DOHH2 (cell line): ENCODE measurements at regions not wholly inside any gene's neighbourhood (a gene's known extent, or its start where the extent isn't known, plus 50 kb on each side); places are given as distances from the start of the nearest gene placed in this dataset.

Experiments
- H3F3A ChIP-seq: fragments of 200-600 bp; sonication (generic), shearing (Covaris generic); 2 replicates; pipeline ENCODE4 v1.6.0; 2016; ENCODE audit warnings: antibody characterized with exemption, mild to moderate bottlenecking; ENCODE audit not compliant: control insufficient read depth, insufficient read depth
- H3K27ac ChIP-seq: fragments of 200-600 bp; sonication (generic); 2 replicates; pipeline ENCODE4 v1.5.1; 2014; ENCODE audit warnings: low read depth, mild to moderate bottlenecking, low read length, moderate library complexity
- H3K27me3 ChIP-seq: fragments of 200-600 bp; sonication (generic); 2 replicates; pipeline ENCODE4 v1.6.1; 2014; ENCODE audit warnings: mild to moderate bottlenecking, low read length, mixed read lengths; ENCODE audit not compliant: control insufficient read depth
- H3K36me3 ChIP-seq: fragments of 200-600 bp; sonication (generic); 2 replicates; pipeline ENCODE4 v1.6.1; 2014; ENCODE audit warnings: mild to moderate bottlenecking, low read length, moderate library complexity, mixed read lengths; ENCODE audit not compliant: control insufficient read depth
- H3K4me1 ChIP-seq: fragments of 200-600 bp; sonication (generic); 2 replicates; pipeline ENCODE4 v1.6.1; 2014; ENCODE audit warnings: mild to moderate bottlenecking, low read length, mixed read lengths; ENCODE audit not compliant: control insufficient read depth
- H3K4me2 ChIP-seq: fragments of 200-600 bp; sonication (generic); 2 replicates; pipeline ENCODE4 v1.6.0; 2014; ENCODE audit warnings: mild to moderate bottlenecking, low read length, moderate library complexity
- H3K4me3 ChIP-seq: fragments of 200-600 bp; sonication (generic); 2 replicates; pipeline ENCODE4 v1.5.1; 2014; ENCODE audit warnings: mild to moderate bottlenecking, low read length, mixed read lengths
- H3K79me2 ChIP-seq: fragments of 200-600 bp; sonication (generic); 2 replicates; pipeline ENCODE4 v1.6.1; 2014; ENCODE audit warnings: mild to moderate bottlenecking, low read length, mixed read lengths; ENCODE audit not compliant: control insufficient read depth
- H3K9me2 ChIP-seq: fragments of 200-600 bp; sonication (generic); replicated peaks from 2 replicates; pipeline ENCODE4 v1.6.1; 2014; ENCODE audit warnings: mild to moderate bottlenecking, low read length, mixed read lengths; ENCODE audit not compliant: control insufficient read depth
- H3K9me3 ChIP-seq: fragments of 200-600 bp; sonication (generic); 2 replicates; pipeline ENCODE4 v1.6.1; 2014; ENCODE audit warnings: antibody characterized with exemption, low read length, mixed read lengths; ENCODE audit not compliant: control insufficient read depth, insufficient read depth
- H4K20me1 ChIP-seq: fragments of 200-600 bp; sonication (generic); 2 replicates; pipeline ENCODE4 v1.6.0; 2014; ENCODE audit warnings: low read depth, mild to moderate bottlenecking, antibody characterized with exemption, low read length, moderate library complexity; ENCODE audit not compliant: control insufficient read depth, insufficient read depth
- CTCF ChIP-seq: fragments of 200-600 bp; sonication (generic); IDR thresholded peaks from one replicate; pipeline ENCODE4 v1.5.1; 2014; ENCODE audit warnings: antibody characterized with exemption, mild to moderate bottlenecking, low read depth, low read length; ENCODE audit not compliant: poor library complexity, severe bottlenecking
- EZH2phosphoT487 ChIP-seq: fragments of 200-600 bp; sonication (generic); IDR thresholded peaks from 2 replicates; pipeline ENCODE4 v1.6.1; 2017; ENCODE audit warnings: borderline replicate concordance, mild to moderate bottlenecking, antibody characterized with exemption, low read length, moderate library complexity, mixed read lengths

GRCh38 chr5:106976363-106976762 lies 694.4 kb downstream of the EFNA5 start:
- H3K27ac ChIP-seq: no peak overlapping the region
- H3K4me2 ChIP-seq: no peak overlapping the region
- no peaks in the 10 kb centered on the region for H3K9me3 ChIP-seq
- no peaks in the 10 kb centered on the region for H4K20me1 ChIP-seq
- no peaks in the 10 kb centered on the region for H3K79me2 ChIP-seq
- TF ChIP-seq CTCF (no peak), EZH2phosphoT487 (no peak)
- no peaks in the 10 kb centered on the region for H3K4me1 ChIP-seq
- H3F3A ChIP-seq: no peaks in the 10 kb centered on the region
- no peaks in the 10 kb centered on the region for H3K27me3 ChIP-seq
- H3K9me2 ChIP-seq: no peaks in the 10 kb centered on the region
- H3K36me3 ChIP-seq: no peaks in the 10 kb centered on the region
- H3K4me3 ChIP-seq: no peak overlapping the region

- Histone ChIP-seq H3K9me3 (no peaks in the 10 kb centered on the region), H3K79me2 (no peaks in the 10 kb centered on the region), H3K4me3 (no peak overlapping the region), H3K4me2 (no peak overlapping the region), H3K36me3 (no peaks in the 10 kb centered on the region), H4K20me1 (no peaks in the 10 kb centered on the region), H3K27me3 (no peaks in the 10 kb centered on the region), H3F3A (no peaks in the 10 kb centered on the region), H3K4me1 (no peaks in the 10 kb centered on the region), H3K27ac (no peak overlapping the region), H3K9me2 (no peaks in the 10 kb centered on the region)
- TF ChIP-seq CTCF: no peak
- TF ChIP-seq EZH2phosphoT487: no peak
Measured at GRCh38 chr5:106974272-106974671, 696.5 kb downstream of the EFNA5 start.

- H4K20me1 ChIP-seq: no peaks in the 10 kb centered on the region
- H3K79me2 ChIP-seq: no peaks in the 10 kb centered on the region
- H3K27ac ChIP-seq: no peak overlapping the region
- no peak overlapping the region for H3K4me3 ChIP-seq
- H3K4me1 ChIP-seq: no peaks in the 10 kb centered on the region
- no peaks in the 10 kb centered on the region for H3K36me3 ChIP-seq
- no peaks in the 10 kb centered on the region for H3K9me3 ChIP-seq
- no peak overlapping the region for H3K4me2 ChIP-seq
- TF ChIP-seq CTCF: no peak
- no peak for TF ChIP-seq EZH2phosphoT487
- H3K9me2 ChIP-seq: no peaks in the 10 kb centered on the region
- no peaks in the 10 kb centered on the region for H3K27me3 ChIP-seq
- no peaks in the 10 kb centered on the region for H3F3A ChIP-seq
Measured at GRCh38 chr5:106966686-106967315, 703.9 kb downstream of the EFNA5 start.
